A549 (cell line): ENCODE measurements at regions not wholly inside any gene's neighbourhood (a gene's known extent, or its start where the extent isn't known, plus 50 kb on each side); places are given as distances from the start of the nearest gene placed in this dataset.

Source experiments
- ATAC-seq, 2 experiments: fragments of 200-7000 bp in 1 of 2; fragments of >200 bp in 1 of 2; cut with Nextera tagmentation in 1 of 2; cut with Tn5 transposase in 1 of 2; 3 replicates each; pipeline versions ENCODE4 v1.8.0 to v1.9.1; 2018 to 2020; ENCODE audit warnings: mild to moderate bottlenecking in 1 of 2, moderate library complexity in 1 of 2
- CTCF ChIA-PET: fragments of 300-600 bp; sonication (Branson Sonifier 250); formaldehyde crosslinking; extraction: SDS; loops from one replicate; lab custom pipeline; 2021; ENCODE audit warnings: antibody characterized with exemption, inconsistent platforms; lab: Yijun Ruan, JAX
- POLR2A ChIA-PET: fragments of 350-600 bp; formaldehyde crosslinking; extraction: SDS; loops from one replicate; lab custom pipeline; 2021; ENCODE audit warnings: antibody characterized with exemption, inconsistent platforms; lab: Yijun Ruan, JAX
- DNase-seq, 2 experiments: peaks; one replicate each; pipeline versions ENCODE4 v3.0.0 to v3.0.0-alpha.2; 2011 to 2016; ENCODE audit warnings: low read depth in 1 of 2, low spot score in 1 of 2
- FAIRE-seq: peaks from 2 replicates; lab custom pipeline; 2011; peaks lifted over from hg19 to GRCh38; lab: Jason Lieb, UNC
- H3K27ac ChIP-seq, 2 experiments: fragments of >200 bp; sonication (Bioruptor Twin); formaldehyde crosslinking; 3 replicates each; pipeline ENCODE4 v1.5.1; 2016 to 2017
- H3K4me1 ChIP-seq: fragments of >200 bp; sonication (Bioruptor Twin); formaldehyde crosslinking; 3 replicates; pipeline ENCODE4 v1.6.1; 2016
- H3K4me2 ChIP-seq: fragments of >200 bp; sonication (Bioruptor Twin); formaldehyde crosslinking; 3 replicates; pipeline ENCODE4 v1.6.1; 2016
- H3K4me3 ChIP-seq: fragments of >200 bp; sonication (Bioruptor Twin); formaldehyde crosslinking; 3 replicates; pipeline ENCODE4 v1.5.1; 2016
- H3K9me3 ChIP-seq: fragments of >200 bp; sonication (Bioruptor Twin); formaldehyde crosslinking; 3 replicates; pipeline ENCODE4 v1.6.1; 2016
- BHLHE40 ChIP-seq: IDR thresholded peaks from 2 replicates; pipeline ENCODE4 v1.6.1; 2012; ENCODE audit warnings: low read depth, low read length, inconsistent platforms
- CBX2 ChIP-seq: fragments of 200-600 bp; sonication (generic); IDR thresholded peaks from 2 replicates; pipeline ENCODE4 v1.6.1; 2016; ENCODE audit warnings: low read depth, mild to moderate bottlenecking, borderline replicate concordance
- CBX8 ChIP-seq: fragments of 200-600 bp; sonication (generic); IDR thresholded peaks from 2 replicates; pipeline ENCODE4 v1.6.1; 2016
- FOSL2 ChIP-seq, 2 experiments: fragments of 450-650 bp in 1 of 2; fragments of >200 bp in 1 of 2; sonication (Bioruptor Twin) in 1 of 2; formaldehyde crosslinking; IDR thresholded peaks; 2 replicates each; pipeline versions ENCODE4 v1.5.0 to v1.6.1; 2016 to 2020; ENCODE audit warnings: mild to moderate bottlenecking in 1 of 2, moderate library complexity in 1 of 2
- KDM5A ChIP-seq: fragments of 200-600 bp; sonication (generic); IDR thresholded peaks from 2 replicates; pipeline ENCODE4 v1.6.1; 2016; ENCODE audit warnings: antibody characterized with exemption, mild to moderate bottlenecking
- MAFK ChIP-seq: fragments of 450-650 bp; IDR thresholded peaks from 2 replicates; pipeline ENCODE4 v1.6.1; 2014; ENCODE audit not compliant: partially characterized antibody
- MAZ ChIP-seq: fragments of 150-350 bp; IDR thresholded peaks from 2 replicates; pipeline ENCODE4 v1.6.1; 2014; ENCODE audit warnings: antibody characterized with exemption, low read depth, low read length, borderline replicate concordance
- MYC ChIP-seq: IDR thresholded peaks from 2 replicates; pipeline ENCODE4 v1.6.1; 2012; ENCODE audit warnings: mild to moderate bottlenecking, inconsistent platforms, low read length, improper control_type of control experiment, borderline replicate concordance
- PHF8 ChIP-seq: fragments of 200-600 bp; sonication (generic); IDR thresholded peaks from 2 replicates; pipeline ENCODE4 v1.6.1; 2016; ENCODE audit warnings: low read depth, mild to moderate bottlenecking, antibody characterized with exemption, moderate library complexity, borderline replicate concordance
- POLR2A ChIP-seq: IDR thresholded peaks from 2 replicates; pipeline ENCODE4 v1.6.1; 2012; ENCODE audit warnings: mild to moderate bottlenecking, low read length
- POLR2AphosphoS2 ChIP-seq: conservative IDR thresholded peaks from 2 replicates; pipeline ENCODE4 v1.6.1; 2012; ENCODE audit warnings: low read length, improper control_type of control experiment, inconsistent platforms
- RFX5 ChIP-seq: fragments of 450-650 bp; IDR thresholded peaks from 2 replicates; pipeline ENCODE4 v1.7.1; 2014; ENCODE audit warnings: antibody characterized with exemption, mild to moderate bottlenecking, moderate library complexity
- RNF2 ChIP-seq: fragments of 200-600 bp; sonication (generic); IDR thresholded peaks from 2 replicates; pipeline ENCODE4 v1.6.1; 2016; ENCODE audit warnings: low read depth, mild to moderate bottlenecking, antibody characterized with exemption, moderate library complexity, borderline replicate concordance
- SMC3 ChIP-seq: fragments of >200 bp; sonication (Bioruptor Twin); formaldehyde crosslinking; IDR thresholded peaks from 3 replicates; pipeline ENCODE4 v1.6.1; 2018; ENCODE audit warnings: inconsistent platforms
- TFCP2L1 ChIP-seq: fragments of 250-450 bp; sonication (Bioruptor Pico); IDR thresholded peaks from 2 replicates; pipeline ENCODE4 v1.5.0; 2021; ENCODE audit warnings: mild to moderate bottlenecking
- ZFP36 ChIP-seq: fragments of 450-650 bp; IDR thresholded peaks from 2 replicates; pipeline ENCODE4 v1.6.1; 2014; ENCODE audit warnings: borderline replicate concordance; ENCODE audit not compliant: partially characterized antibody
- ZSCAN20 ChIP-seq: fragments of 250-450 bp; sonication (Bioruptor Pico); IDR thresholded peaks from 2 replicates; pipeline ENCODE4 v1.8.0; 2022; ENCODE audit warnings: mild to moderate bottlenecking, moderate library complexity
- WGBS: methylation state at CpG from one replicate; pipeline ENCODE4 v1.1.6; 2017; ENCODE audit errors: missing lambda C conversion rate; 5-methylcytosine and 5-hydroxymethylcytosine counted together
- TF ChIP-seq, protein P1 (sequence below): fragments of 200-600 bp; sonication (generic); IDR thresholded peaks from 2 replicates; pipeline ENCODE4 v1.6.1; 2016; ENCODE audit warnings: antibody characterized with exemption, mild to moderate bottlenecking, moderate library complexity
- TF ChIP-seq, protein P2 (sequence below): fragments of >200 bp; sonication (Bioruptor Twin); formaldehyde crosslinking; IDR thresholded peaks from 3 replicates; pipeline ENCODE4 v1.5.1; 2016
- TF ChIP-seq, protein P3 (sequence below): IDR thresholded peaks from 2 replicates; pipeline ENCODE4 v1.6.1; 2012

DNA sequence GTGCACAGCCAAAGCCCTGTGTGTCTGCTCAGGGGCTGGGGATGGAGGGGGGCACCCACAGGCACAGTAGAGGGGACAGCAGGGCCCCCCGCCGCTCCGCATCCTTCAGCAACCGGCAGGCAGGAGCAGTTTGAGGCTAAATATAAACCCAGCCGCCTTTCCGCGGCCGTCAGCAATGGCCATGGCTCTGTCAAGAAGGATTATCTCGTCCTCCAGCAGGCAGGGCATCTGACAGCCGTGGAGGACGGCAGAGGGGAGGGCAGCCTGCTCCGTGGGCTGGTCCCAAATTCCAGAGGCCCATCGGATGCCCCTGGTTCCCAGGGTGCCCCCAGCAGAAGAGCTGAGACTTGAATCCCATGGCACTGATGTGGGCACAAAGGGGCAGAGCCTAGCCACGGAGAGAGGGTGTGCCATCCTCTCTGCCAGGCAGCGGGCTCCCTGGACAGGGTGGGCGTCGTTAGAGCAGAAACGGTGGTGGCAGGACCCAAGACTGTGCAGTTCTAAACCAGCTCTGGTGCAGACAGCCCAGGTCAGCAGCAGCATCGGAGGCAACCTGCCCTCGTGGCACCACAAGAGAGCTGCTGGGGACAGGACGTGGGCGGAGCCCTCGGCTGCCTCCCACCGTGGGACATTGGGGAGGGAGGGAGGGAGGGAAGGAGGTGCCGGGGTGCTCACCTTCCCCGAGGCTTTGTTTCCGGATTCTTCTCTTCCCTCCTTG, 198.8 kb upstream of the CIBAR2 start (continued):
- TF ChIP-seq, protein P1, sequence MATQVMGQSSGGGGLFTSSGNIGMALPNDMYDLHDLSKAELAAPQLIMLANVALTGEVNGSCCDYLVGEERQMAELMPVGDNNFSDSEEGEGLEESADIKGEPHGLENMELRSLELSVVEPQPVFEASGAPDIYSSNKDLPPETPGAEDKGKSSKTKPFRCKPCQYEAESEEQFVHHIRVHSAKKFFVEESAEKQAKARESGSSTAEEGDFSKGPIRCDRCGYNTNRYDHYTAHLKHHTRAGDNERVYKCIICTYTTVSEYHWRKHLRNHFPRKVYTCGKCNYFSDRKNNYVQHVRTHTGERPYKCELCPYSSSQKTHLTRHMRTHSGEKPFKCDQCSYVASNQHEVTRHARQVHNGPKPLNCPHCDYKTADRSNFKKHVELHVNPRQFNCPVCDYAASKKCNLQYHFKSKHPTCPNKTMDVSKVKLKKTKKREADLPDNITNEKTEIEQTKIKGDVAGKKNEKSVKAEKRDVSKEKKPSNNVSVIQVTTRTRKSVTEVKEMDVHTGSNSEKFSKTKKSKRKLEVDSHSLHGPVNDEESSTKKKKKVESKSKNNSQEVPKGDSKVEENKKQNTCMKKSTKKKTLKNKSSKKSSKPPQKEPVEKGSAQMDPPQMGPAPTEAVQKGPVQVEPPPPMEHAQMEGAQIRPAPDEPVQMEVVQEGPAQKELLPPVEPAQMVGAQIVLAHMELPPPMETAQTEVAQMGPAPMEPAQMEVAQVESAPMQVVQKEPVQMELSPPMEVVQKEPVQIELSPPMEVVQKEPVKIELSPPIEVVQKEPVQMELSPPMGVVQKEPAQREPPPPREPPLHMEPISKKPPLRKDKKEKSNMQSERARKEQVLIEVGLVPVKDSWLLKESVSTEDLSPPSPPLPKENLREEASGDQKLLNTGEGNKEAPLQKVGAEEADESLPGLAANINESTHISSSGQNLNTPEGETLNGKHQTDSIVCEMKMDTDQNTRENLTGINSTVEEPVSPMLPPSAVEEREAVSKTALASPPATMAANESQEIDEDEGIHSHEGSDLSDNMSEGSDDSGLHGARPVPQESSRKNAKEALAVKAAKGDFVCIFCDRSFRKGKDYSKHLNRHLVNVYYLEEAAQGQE = no peak
- no peak for TF ChIP-seq FOSL2 (IDR thresholded peaks at IDR 0.05)
- no peak for TF ChIP-seq FOSL2 (CRISPR knock-in tag; IDR thresholded peaks at IDR 0.05)
- TF ChIP-seq CBX8 = no peak

DNA sequence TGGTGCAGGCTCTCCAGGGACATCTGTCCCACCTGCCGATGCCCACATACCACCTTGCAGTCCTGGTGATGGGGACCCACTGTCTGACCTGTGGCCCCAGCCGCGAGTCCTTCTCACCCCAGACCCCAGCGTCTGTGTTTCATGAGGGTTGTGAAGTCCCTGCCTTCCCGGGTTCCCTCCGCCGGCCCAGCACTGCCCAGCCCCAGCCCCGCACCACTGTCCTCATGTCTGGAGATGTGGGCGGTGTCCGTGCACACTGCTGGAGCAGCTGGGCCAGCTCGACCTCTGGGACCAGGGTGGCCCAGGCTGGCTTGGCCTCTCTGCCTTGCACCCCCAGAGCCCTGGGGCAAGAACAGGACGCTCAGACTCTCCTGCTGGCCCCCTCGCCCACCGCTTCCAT, 199.5 kb upstream of the CIBAR2 start:
- ATAC-seq = no peak
- no peak for DNase-seq
- ChIA-PET CTCF (interaction anchor here (0.7 to 1.2 kb wide), 3 partner anchors 18 to 203 kb away, joined by 3 to 5 read pairs (median 3); no protein-coding TSS in a partner anchor), POLR2A (no interaction called here)
- WGBS = 83% methylated on average over 12 of the region's 14 CpGs
- Histone ChIP-seq H3K4me2 (no peak overlapping the region), H3K27ac (no peak overlapping the region), H3K4me1 (no peaks in the 10 kb centered on the region), H3K4me3 (no peak overlapping the region), H3K9me3 (no peaks in the 10 kb centered on the region)
- TF ChIP-seq, protein P1 = no peak
- TF ChIP-seq MAFK = no peak
- TF ChIP-seq POLR2AphosphoS2 = no peak
- no peak for TF ChIP-seq MAZ
- TF ChIP-seq ZFP36 = no peak
- no peak for TF ChIP-seq RFX5
- TF ChIP-seq KDM5A = no peak
- no peak for TF ChIP-seq SMC3
- TF ChIP-seq TFCP2L1 = no peak
- TF ChIP-seq POLR2A = no peak
- no peak for TF ChIP-seq RNF2
- no peak for TF ChIP-seq MYC
- TF ChIP-seq BHLHE40 = no peak
- TF ChIP-seq CBX2 = no peak
- no peak for TF ChIP-seq PHF8
- TF ChIP-seq, protein P2, sequence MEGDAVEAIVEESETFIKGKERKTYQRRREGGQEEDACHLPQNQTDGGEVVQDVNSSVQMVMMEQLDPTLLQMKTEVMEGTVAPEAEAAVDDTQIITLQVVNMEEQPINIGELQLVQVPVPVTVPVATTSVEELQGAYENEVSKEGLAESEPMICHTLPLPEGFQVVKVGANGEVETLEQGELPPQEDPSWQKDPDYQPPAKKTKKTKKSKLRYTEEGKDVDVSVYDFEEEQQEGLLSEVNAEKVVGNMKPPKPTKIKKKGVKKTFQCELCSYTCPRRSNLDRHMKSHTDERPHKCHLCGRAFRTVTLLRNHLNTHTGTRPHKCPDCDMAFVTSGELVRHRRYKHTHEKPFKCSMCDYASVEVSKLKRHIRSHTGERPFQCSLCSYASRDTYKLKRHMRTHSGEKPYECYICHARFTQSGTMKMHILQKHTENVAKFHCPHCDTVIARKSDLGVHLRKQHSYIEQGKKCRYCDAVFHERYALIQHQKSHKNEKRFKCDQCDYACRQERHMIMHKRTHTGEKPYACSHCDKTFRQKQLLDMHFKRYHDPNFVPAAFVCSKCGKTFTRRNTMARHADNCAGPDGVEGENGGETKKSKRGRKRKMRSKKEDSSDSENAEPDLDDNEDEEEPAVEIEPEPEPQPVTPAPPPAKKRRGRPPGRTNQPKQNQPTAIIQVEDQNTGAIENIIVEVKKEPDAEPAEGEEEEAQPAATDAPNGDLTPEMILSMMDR = no peak
- TF ChIP-seq, protein P3, sequence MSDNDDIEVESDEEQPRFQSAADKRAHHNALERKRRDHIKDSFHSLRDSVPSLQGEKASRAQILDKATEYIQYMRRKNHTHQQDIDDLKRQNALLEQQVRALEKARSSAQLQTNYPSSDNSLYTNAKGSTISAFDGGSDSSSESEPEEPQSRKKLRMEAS = no peak
- no peak for TF ChIP-seq ZSCAN20
- FAIRE-seq = no peak
